Trophoblast cell (in vitro differentiated cells and primary cell): ENCODE measurements at regions not wholly inside any gene's neighbourhood (a gene's known extent, or its start where the extent isn't known, plus 50 kb on each side); places are given as distances from the start of the nearest gene placed in this dataset.

ENCODE experiments used
- DNase-seq, 2 donors: peaks; one replicate each; pipeline ENCODE4 v3.0.0-alpha.2; 2016
- H2AFZ ChIP-seq: 2 replicates; pipeline ENCODE4 v1.6.1; 2013; ENCODE audit warnings: low read length, moderate library complexity, mild to moderate bottlenecking; ENCODE audit not compliant: insufficient read depth, poor library complexity
- H2AK5ac ChIP-seq: 2 replicates; pipeline ENCODE4 v1.6.1; 2013; ENCODE audit warnings: mild to moderate bottlenecking, low read length
- H2BK120ac ChIP-seq: 2 replicates; pipeline ENCODE4 v1.6.1; 2013; ENCODE audit warnings: low read length, mild to moderate bottlenecking, moderate library complexity; ENCODE audit not compliant: insufficient read depth, poor library complexity
- H2BK12ac ChIP-seq: 2 replicates; pipeline ENCODE4 v1.6.1; 2013; ENCODE audit warnings: mild to moderate bottlenecking, low read length, moderate library complexity
- H2BK5ac ChIP-seq: 2 replicates; pipeline ENCODE4 v1.6.1; 2013; ENCODE audit warnings: low read length, low read depth, moderate library complexity, mild to moderate bottlenecking; ENCODE audit not compliant: poor library complexity
- H3K14ac ChIP-seq: 2 replicates; pipeline ENCODE4 v1.6.1; 2013; ENCODE audit warnings: mild to moderate bottlenecking, low read length
- H3K18ac ChIP-seq: 2 replicates; pipeline ENCODE4 v1.6.1; 2013; ENCODE audit warnings: mild to moderate bottlenecking, low read length
- H3K23ac ChIP-seq: 2 replicates; pipeline ENCODE4 v1.6.1; 2013; ENCODE audit warnings: low read length
- H3K27ac ChIP-seq: 2 replicates; pipeline ENCODE4 v1.5.1; 2013; ENCODE audit warnings: low read depth, mild to moderate bottlenecking, inconsistent platforms, low read length, moderate library complexity
- H3K27me3 ChIP-seq: 2 replicates; pipeline ENCODE4 v1.6.1; 2013; ENCODE audit warnings: inconsistent platforms, mild to moderate bottlenecking, low read length, moderate library complexity; ENCODE audit not compliant: insufficient read depth
- H3K36me3 ChIP-seq, 2 experiments: 1 replicate in 1 of 2; 2 replicates in 1 of 2; pipeline ENCODE4 v1.6.1; 2013; ENCODE audit warnings: low read length in 2 of 2, mild to moderate bottlenecking in 2 of 2, moderate library complexity in 1 of 2; ENCODE audit not compliant: insufficient read depth in 2 of 2, control insufficient read depth in 1 of 2
- H3K4ac ChIP-seq: 2 replicates; pipeline ENCODE4 v1.6.1; 2013; ENCODE audit warnings: low read depth, mild to moderate bottlenecking, low read length, moderate library complexity
- H3K4me1 ChIP-seq, 2 experiments: 1 replicate in 1 of 2; 2 replicates in 1 of 2; pipeline ENCODE4 v1.6.1; 2013; ENCODE audit warnings: low read length in 2 of 2, mild to moderate bottlenecking in 2 of 2, moderate library complexity in 1 of 2; ENCODE audit not compliant: insufficient read depth in 2 of 2, control insufficient read depth in 1 of 2
- H3K4me2 ChIP-seq: 2 replicates; pipeline ENCODE4 v1.6.1; 2013; ENCODE audit warnings: inconsistent platforms, mild to moderate bottlenecking, low read length, moderate library complexity
- H3K4me3 ChIP-seq: 2 replicates; pipeline ENCODE4 v1.5.1; 2013; ENCODE audit warnings: mild to moderate bottlenecking, low read depth, low read length, inconsistent platforms
- H3K79me1 ChIP-seq: one replicate; pipeline ENCODE4 v1.6.1; 2013; ENCODE audit warnings: low read length
- H3K79me2 ChIP-seq: 2 replicates; pipeline ENCODE4 v1.6.1; 2013; ENCODE audit warnings: low read length, mild to moderate bottlenecking; ENCODE audit not compliant: control insufficient read depth, insufficient read depth, poor library complexity
- H3K9ac ChIP-seq: 2 replicates; pipeline ENCODE4 v1.6.1; 2013; ENCODE audit warnings: mild to moderate bottlenecking, low read length
- H3K9me3 ChIP-seq: 2 replicates; pipeline ENCODE4 v1.6.1; 2013; ENCODE audit warnings: low read depth, mild to moderate bottlenecking, control low read depth, inconsistent platforms, low read length; ENCODE audit not compliant: insufficient read depth
- H4K12ac ChIP-seq: 2 replicates; pipeline ENCODE4 v1.6.1; 2013; ENCODE audit warnings: low read depth, mild to moderate bottlenecking, low read length, moderate library complexity
- H4K8ac ChIP-seq: 2 replicates; pipeline ENCODE4 v1.6.1; 2013; ENCODE audit warnings: low read depth, mild to moderate bottlenecking, low read length, moderate library complexity
- H4K91ac ChIP-seq: one replicate; pipeline ENCODE4 v1.6.1; 2013; ENCODE audit warnings: low read depth, mild to moderate bottlenecking, low read length, moderate library complexity
- whole genome bisulfite sequencing: extraction: QIAGEN DNeasy Blood & Tissue Kit; methylation state at CpG from one replicate; pipeline ENCODE4 v1.1.7; 2013; ENCODE audit warnings: missing lambda C conversion rate; ENCODE audit not compliant: insufficient read length, insufficient coverage; ENCODE audit errors: extremely low coverage; 5-methylcytosine and 5-hydroxymethylcytosine counted together

GRCh38 chr18:77910347-77910746 lies 660.7 kb downstream of the GALR1 start:
- no peak overlapping the region for H3K4ac ChIP-seq
- H3K79me1 ChIP-seq: no peaks in the 10 kb centered on the region
- H4K8ac ChIP-seq: no peak overlapping the region
- H3K18ac ChIP-seq: no peak overlapping the region
- H2AK5ac ChIP-seq: no peak overlapping the region
- WGBS: no CpG with 5 or more reads among the region's 15 CpGs
- H2BK5ac ChIP-seq: no peak overlapping the region
- no peak overlapping the region for H4K91ac ChIP-seq
- no peak for DNase-seq
- no peak overlapping the region for H4K12ac ChIP-seq
- no peak overlapping the region for H3K4me2 ChIP-seq
- H3K27ac ChIP-seq: no peak overlapping the region
- no peaks in the 10 kb centered on the region for H3K4me1 ChIP-seq
- no peaks in the 10 kb centered on the region for H3K27me3 ChIP-seq
- H3K79me2 ChIP-seq: no peaks in the 10 kb centered on the region
- no peak overlapping the region for H3K23ac ChIP-seq
- no peak overlapping the region for H2BK12ac ChIP-seq
- no peaks in the 10 kb centered on the region for H3K9me3 ChIP-seq
- H3K14ac ChIP-seq: no peak overlapping the region
- H2BK120ac ChIP-seq: no peak overlapping the region
- no peaks in the 10 kb centered on the region for H3K36me3 ChIP-seq
- no peak overlapping the region for H3K9ac ChIP-seq
- H2AFZ ChIP-seq: no peak overlapping the region
- no peak overlapping the region for H3K4me3 ChIP-seq

- Histone ChIP-seq H3K36me3 (no peaks in the 10 kb centered on the region), H2BK120ac (no peak overlapping the region), H3K4me1 (no peaks in the 10 kb centered on the region), H3K27ac (no peak overlapping the region), H3K9me3 (no peaks in the 10 kb centered on the region), H2BK12ac (no peak overlapping the region), H4K91ac (no peak overlapping the region), H2AFZ (no peak overlapping the region), H3K4me3 (no peak overlapping the region), H2AK5ac (no peak overlapping the region), H3K4ac (no peak overlapping the region), H3K27me3 (no peaks in the 10 kb centered on the region), H3K79me1 (no peaks in the 10 kb centered on the region), H2BK5ac (no peak overlapping the region), H4K8ac (no peak overlapping the region), H3K79me2 (no peaks in the 10 kb centered on the region), H3K18ac (no peak overlapping the region), H3K23ac (no peak overlapping the region), H3K14ac (no peak overlapping the region), H3K9ac (no peak overlapping the region), H3K4me2 (no peak overlapping the region), H4K12ac (no peak overlapping the region)
- DNase-seq: no peak
- no CpG with 5 or more reads among the region's 20 CpGs for WGBS
These were observed 662.4 kb downstream of the GALR1 start for GRCh38 chr18:77911971-77912605.

GRCh38 chr18:77918730-77919129 lies 669.1 kb downstream of the GALR1 start:
- H3K4ac ChIP-seq: no peak overlapping the region
- no peak overlapping the region for H3K4me2 ChIP-seq
- no peak overlapping the region for H4K8ac ChIP-seq
- no peaks in the 10 kb centered on the region for H3K9me3 ChIP-seq
- no peak overlapping the region for H3K18ac ChIP-seq
- no peak overlapping the region for H3K4me3 ChIP-seq
- H2BK12ac ChIP-seq: no peak overlapping the region
- H3K79me1 ChIP-seq: no peaks in the 10 kb centered on the region
- no peak for DNase-seq
- H4K91ac ChIP-seq: no peak overlapping the region
- no peak overlapping the region for H2AK5ac ChIP-seq
- H3K27ac ChIP-seq: no peak overlapping the region
- no peak overlapping the region for H2BK120ac ChIP-seq
- no peak overlapping the region for H3K23ac ChIP-seq
- H2AFZ ChIP-seq: no peak overlapping the region
- no peaks in the 10 kb centered on the region for H3K79me2 ChIP-seq
- H3K4me1 ChIP-seq: no peaks in the 10 kb centered on the region
- no peaks in the 10 kb centered on the region for H3K36me3 ChIP-seq
- H4K12ac ChIP-seq: no peak overlapping the region
- no peak overlapping the region for H2BK5ac ChIP-seq
- H3K14ac ChIP-seq: no peak overlapping the region
- no peak overlapping the region for H3K9ac ChIP-seq
- WGBS: no CpG with 5 or more reads among the region's 5 CpGs
- H3K27me3 ChIP-seq: no peaks in the 10 kb centered on the region

GRCh38 chr18:77919923-77920322 lies 670.3 kb downstream of the GALR1 start:
- no CpG with 5 or more reads among the region's 4 CpGs for WGBS
- no peak overlapping the region for H3K27ac ChIP-seq

More at GRCh38 chr18:77919923-77920322, 670.3 kb downstream of the GALR1 start:
- Histone ChIP-seq H3K18ac (no peak overlapping the region), H3K4me2 (no peak overlapping the region), H4K91ac (no peak overlapping the region), H2BK12ac (no peak overlapping the region), H3K23ac (no peak overlapping the region), H3K9me3 (no peaks in the 10 kb centered on the region), H4K8ac (no peak overlapping the region), H2BK5ac (no peak overlapping the region), H2BK120ac (no peak overlapping the region), H3K36me3 (no peaks in the 10 kb centered on the region), H3K4me1 (no peaks in the 10 kb centered on the region), H3K4ac (no peak overlapping the region), H3K14ac (no peak overlapping the region), H3K79me1 (no peaks in the 10 kb centered on the region), H3K4me3 (no peak overlapping the region), H4K12ac (no peak overlapping the region), H2AFZ (no peak overlapping the region), H3K79me2 (no peaks in the 10 kb centered on the region), H3K27me3 (no peaks in the 10 kb centered on the region), H2AK5ac (no peak overlapping the region), H3K9ac (no peak overlapping the region)
- DNase-seq: no peak
